Esophagus muscularis mucosa (tissue), 3 donors: ENCODE measurements at regions not wholly inside any gene's neighbourhood (a gene's known extent, or its start where the extent isn't known, plus 50 kb on each side); places are given as distances from the start of the nearest gene placed in this dataset.
"Not testable (repeated sequence)": the region's sequence is repeated elsewhere in the genome, so short reads cannot be mapped to it uniquely, and the experiment has no call there.

Experiments
- CTCF ChIP-seq, 3 experiments: fragments of 200-600 bp in 2 of 3; fragments of 450-650 bp in 1 of 3; sonication (generic) in 2 of 3; IDR thresholded peaks; one replicate each; pipeline ENCODE4 v1.5.1; 2017 to 2019; ENCODE audit warnings: antibody characterized with exemption in 3 of 3, mild to moderate bottlenecking in 2 of 3, moderate library complexity in 1 of 3
- POLR2A ChIP-seq: fragments of 450-650 bp; IDR thresholded peaks from one replicate; pipeline ENCODE4 v1.6.1; 2017; ENCODE audit warnings: antibody characterized with exemption, moderate library complexity, mild to moderate bottlenecking, low read depth
- POLR2AphosphoS5 ChIP-seq, 2 donors: sonication (generic); formaldehyde crosslinking; IDR thresholded peaks; one replicate each; pipeline ENCODE4 v1.6.1; 2017; ENCODE audit warnings: antibody characterized with exemption in 2 of 2

DNA sequence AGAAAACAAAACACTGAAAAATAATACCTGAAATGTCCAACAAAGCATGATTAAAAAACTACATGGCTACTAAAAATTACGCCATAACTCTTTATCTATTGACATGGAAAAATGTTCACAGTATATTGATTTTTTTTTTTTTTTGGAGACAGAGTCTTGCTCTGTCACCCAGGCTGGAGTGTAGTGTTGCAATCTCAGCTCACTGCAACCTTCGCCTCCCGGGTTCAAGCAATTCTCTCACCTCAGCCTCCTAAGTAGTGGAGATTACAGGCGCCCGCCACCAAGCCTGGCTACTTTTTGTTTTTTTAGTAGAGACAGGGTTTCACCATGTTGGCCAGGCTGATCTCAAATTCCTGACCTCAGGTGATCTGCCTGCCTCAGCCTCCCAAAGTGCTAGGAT lies 96.8 kb downstream of the TRIM69 start:
- not testable (repeated sequence) for TF ChIP-seq CTCF (IDR thresholded peaks at IDR 0.05); POLR2AphosphoS5 (IDR thresholded peaks at IDR 0.05); POLR2A
